NCI-H526 (cell line): ENCODE measurements at regions not wholly inside any gene's neighbourhood (a gene's known extent, or its start where the extent isn't known, plus 50 kb on each side); places are given as distances from the start of the nearest gene placed in this dataset.
A peak's percentile ranks its signal among the peaks of the same experiment; 100 is the strongest.

ENCODE experiments used
- DNase-seq, 2 experiments: peaks; one replicate each; lab custom pipeline; 2025; lab: John Stamatoyannopoulos, UW

DNA sequence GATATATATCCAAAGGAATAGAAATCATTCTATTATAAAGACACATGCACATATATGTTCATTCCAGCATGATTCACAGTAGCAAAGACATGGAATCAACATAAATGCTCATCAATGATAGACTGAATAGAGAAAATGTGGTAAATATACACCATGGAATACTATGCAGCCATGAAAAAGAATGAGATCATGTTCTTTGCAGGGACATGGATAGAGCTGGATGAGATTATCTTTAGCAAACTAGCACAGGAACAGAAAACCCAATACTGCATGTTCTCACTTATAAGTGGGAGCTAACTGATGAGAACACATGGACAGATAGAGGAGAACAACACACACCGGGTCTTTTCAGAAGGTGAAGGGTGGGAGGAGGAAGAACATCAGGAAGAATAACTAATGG is 1318.6 kb downstream of the PCDH19 start:
- DNase-seq: no peak

DNA sequence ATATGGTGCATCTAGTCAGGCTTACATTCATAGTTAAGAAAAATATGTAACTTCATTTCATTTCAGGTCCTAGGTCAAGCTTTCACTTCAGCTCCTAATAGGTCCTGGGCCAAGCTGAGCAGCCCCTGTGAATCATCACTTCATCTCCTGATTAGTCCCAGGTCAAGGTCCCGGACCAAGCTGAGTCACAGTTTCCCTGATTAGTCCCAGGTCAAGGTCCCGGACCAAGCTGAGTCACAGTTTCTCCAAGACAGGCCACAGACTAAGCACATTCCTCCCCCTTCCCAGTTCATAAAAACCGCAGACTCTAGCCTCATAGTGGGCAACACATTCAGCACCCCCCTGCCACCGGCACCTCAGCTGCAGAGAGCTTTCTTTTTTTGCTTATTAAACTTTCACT is 1331.8 kb downstream of the PCDH19 start:
- DNase-seq: no peak

DNA sequence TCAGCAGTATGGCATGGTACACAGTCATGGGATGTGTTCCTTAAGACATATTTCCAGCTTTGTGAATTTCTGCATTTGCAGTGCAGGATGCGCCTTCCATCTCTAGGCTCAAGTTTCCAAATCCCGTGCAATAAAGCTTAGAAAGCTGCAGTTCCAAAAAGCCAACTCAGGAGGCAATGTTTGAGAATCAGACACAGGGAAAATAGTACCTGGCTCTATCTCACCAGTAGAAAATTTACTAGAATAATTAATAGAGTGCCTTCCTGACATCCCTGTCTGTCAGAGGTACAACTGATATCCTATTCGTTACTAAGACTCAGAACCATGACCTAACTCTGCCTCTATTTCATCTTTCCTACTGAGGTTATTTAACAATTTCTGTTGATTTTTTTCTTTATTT is 1333.0 kb downstream of the PCDH19 start:
- no peak for DNase-seq

DNA sequence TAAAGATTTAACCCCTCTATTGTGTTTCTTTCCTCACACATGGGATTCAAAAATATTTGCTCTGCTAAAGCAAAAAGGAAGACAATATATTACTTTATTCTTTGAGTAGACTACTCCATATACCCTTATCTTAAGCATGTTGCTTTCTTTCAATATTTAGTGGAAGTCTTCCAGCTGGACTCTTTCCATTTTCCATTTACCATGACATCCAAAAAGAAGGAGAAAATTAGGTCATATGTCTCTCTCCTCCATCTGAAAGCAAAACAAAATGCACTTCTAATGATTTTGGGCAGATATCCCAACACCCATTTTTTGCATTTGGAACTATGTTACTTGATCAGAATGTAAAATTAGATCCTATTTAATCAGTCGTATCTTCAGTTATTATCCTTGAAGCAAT is 1336.5 kb downstream of the PCDH19 start:
- DNase-seq: no peak

DNA sequence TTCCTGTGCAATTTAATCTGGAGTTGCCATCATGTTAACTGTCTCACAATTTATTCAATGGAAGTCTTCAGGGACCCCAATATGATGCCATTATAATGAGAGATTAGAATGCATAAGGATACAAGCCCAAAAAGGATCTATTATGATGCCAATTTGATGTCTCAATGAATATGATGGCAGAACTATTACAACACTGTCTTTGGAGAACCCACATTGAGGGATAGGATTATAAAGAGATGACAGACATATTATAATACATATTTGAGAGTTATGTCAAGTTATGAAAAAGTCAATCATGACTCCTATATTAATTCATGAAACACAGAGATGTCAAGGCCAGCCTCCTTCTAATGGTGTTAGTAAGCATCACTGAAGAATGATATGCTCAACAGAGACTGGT is 1358.4 kb downstream of the PCDH19 start:
- no peak for DNase-seq

DNA sequence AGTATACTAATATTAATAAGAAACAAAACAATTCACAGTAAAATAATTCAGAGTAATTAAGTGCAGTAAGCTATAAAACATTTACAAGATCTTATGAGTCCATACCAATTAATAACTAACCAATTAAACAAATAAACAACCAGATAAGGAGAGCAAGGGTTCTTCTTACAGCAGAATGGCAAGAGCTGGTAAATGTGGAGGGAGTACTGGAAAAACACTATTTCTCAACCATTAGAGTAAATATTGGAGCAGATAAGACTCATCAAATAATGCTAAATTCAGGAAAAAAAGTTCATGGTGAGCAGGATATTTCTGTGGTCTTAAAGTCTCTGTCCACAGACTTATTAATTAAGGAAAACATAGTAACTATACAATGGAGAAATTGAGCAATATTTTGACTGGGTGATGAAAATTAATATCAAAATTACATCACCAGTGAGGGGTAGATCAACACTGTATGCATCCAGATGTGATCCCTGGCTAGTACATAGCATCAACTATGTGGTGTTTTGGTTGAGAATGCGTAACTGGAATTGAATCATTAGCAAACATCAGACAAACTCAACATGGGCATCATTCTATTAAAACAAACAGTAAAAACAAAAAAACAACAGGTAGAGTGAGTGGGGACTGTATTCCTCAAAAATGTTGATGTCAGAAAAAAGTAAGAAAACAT is 1376.7 kb downstream of the PCDH19 start:
- DNase-seq: no peak

DNA sequence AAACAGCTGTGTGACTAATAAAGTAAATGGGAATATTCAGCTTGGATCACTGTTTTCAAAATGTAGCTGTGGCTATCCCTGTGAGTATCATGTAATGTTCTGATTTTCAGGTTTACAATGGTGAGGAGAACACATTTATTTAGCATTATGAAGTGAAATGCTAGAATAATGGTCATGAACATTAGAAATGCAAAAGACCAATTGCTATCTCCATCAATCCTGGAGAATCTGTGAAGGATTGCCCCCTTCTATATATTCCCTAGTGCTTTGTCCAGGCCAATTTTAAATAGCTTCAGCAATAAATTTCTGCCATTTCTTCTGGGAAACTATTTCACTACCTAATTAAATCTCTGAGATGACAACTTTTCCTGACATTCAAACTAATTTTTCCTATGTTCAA is 1399.1 kb downstream of the PCDH19 start:
- no peak for DNase-seq

DNA sequence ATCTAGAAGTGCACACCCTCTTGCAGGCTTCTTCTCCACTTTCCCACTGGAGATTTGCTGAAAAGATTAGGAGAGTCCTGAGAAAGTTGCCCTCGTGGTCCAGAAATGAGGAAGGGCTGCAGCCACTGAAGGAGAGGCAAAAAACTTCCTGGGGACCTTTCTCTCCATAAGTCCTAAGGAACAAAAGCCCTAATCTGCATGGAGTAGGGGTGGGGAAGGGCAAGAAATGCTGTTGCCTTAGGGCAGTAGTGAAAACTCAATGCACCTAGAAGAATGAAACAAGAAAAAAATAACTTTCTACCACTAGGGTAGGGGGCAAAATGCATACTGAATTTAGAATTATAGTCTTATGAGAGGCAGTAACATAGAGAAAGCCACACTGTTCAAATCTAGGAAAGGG is 1408.8 kb downstream of the PCDH19 start:
- DNase-seq: no peak

DNA sequence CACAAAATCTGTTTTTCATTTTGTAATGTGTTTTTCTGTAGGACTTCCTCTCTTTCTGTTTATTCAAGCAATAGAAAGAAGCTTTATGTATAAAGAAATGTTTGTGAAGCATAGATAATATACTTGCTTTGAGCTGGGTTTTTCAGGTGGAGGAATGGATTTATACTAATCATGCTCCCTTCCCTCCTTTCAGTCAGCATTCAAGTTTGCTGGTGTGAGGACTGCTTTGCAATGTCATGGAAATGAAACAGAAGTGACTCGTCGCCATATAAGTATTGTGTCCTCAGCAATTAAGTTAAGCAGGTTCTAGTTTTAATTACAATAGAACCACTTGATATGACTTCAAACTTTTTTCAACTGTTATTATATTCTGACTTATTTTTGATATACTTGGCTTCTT is 1447.1 kb downstream of the PCDH19 start:
- DNase-seq: no peak

DNA sequence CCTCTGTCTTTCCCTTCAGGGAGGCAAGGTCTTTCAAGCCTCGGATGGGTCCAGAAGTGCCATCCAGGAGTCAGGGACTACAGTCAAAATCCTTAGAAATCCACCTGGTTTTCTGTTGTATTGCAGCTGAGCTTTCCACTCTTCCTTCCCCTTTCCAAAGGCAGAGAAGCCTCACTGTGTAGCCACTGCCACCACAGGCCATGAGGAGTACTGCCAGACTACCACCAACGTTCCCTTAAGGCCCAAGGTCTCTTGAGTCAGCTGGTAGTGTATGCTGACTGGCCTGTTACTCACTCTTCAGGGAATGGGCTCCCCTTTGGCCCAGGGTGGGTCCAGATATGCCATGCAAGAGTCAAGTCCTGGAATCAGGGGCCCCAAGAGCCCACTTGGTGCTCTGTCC is 1454.1 kb downstream of the PCDH19 start:
- no peak for DNase-seq

DNA sequence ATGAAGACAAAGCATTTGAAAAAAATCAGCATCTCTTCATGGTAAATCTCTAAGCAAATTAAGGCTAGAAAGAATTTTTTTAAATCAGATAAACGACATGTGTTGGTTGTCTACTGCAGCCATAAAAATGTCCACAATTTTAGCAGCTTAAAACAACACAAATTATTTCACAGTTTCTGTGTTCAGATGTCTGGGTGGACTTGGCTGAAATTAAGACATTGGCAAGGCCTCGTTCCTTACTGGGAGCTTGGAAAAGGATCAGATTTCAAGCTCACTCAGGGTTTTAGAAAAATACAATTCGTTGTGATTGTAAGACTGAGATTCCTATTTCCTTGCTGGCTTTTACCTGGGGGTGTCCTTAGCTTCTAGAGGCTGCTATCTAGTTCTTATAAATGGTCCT is 1470.6 kb downstream of the PCDH19 start:
- DNase-seq: no peak

DNA sequence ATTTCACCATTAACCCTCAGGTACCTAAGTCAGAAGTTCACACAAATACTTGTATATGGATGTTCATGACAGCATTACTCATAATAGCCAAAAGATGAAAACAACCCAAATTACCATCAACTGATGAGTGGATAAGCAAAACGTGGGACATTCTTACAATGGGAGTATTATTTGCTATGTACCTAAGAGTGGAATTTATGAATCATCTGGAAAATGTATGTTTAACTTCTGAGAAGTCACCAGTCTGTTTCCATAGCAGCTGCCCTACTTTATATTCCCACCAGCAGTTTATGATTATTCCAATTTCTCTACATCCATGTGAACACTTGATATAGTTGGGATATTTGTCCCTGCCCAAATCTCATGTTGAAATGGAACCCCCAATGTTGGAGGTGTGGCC is 1478.9 kb downstream of the PCDH19 start:
- no peak for DNase-seq

DNA sequence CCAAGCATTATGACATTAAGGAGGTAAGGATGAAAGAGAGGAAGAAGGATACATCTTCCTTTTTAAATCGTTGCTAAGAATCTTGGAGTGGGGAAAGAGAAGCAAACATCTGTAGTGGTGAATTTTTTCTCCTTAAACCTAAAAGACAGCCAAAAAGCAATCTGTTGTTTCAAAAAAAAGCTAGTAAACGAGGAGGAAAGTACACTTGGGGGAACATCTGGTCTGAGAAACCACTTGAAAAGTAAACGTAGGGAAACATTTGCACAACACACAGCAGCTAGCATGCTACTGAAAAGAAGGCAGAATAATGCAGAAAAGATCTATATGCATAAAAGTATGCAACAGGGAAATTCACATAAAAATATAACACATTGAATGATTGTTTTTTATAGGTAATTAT is 1485.6 kb downstream of the PCDH19 start:
- no peak for DNase-seq

DNA sequence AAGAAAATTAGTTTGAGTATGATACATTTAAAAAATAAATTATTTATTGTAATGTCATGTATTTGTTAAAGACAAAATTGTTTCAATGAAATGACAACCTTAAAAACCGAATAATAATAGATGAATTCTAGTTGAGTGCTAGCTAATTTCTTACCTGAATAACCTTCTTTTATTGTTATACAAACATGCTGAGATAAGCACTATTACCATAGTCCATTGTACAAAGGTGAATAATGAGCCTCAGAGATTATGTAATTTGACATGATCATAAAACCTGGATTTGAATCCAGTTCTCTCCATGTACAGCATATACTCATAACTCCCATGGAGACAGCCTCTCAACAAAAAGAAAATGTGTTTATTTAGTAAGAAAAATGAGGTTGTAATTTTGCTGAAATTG is 1512.9 kb downstream of the PCDH19 start:
- DNase-seq: no peak

DNA sequence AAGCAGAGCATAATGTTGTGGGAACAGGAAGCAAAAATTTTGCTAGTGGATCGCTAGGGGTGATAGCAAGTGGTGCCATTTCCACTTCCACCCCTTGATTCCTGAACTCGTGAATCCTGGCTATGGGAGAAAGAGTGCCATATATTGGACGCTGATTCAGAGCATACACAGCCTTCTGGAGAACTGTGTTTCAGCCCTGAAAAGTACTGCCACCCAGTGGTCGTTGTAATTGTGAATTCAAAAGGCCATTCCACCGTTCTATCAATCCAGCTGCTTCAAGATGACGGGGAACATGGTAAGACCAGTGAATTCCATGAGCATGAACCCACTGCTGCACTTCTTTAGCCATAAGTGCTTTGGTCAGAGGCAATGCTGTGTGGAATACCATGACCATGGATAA is 1559.4 kb downstream of the PCDH19 start:
- peak in 1 of 2 experiments; percentile 38 for DNase-seq
